SK-N-MC (cell line): ENCODE measurements at regions not wholly inside any gene's neighbourhood (a gene's known extent, or its start where the extent isn't known, plus 50 kb on each side); places are given as distances from the start of the nearest gene placed in this dataset.

ENCODE experiments used
- EZH2 ChIP-seq: fragments of 200-600 bp; sonication (generic); IDR thresholded peaks from one replicate; pipeline ENCODE4 v1.6.1; 2017; ENCODE audit warnings: antibody characterized with exemption
- POLR2AphosphoS5 ChIP-seq: IDR thresholded peaks from 2 replicates; pipeline ENCODE4 v1.6.1; 2012; ENCODE audit warnings: mild to moderate bottlenecking, low read depth, low read length, borderline replicate concordance

DNA sequence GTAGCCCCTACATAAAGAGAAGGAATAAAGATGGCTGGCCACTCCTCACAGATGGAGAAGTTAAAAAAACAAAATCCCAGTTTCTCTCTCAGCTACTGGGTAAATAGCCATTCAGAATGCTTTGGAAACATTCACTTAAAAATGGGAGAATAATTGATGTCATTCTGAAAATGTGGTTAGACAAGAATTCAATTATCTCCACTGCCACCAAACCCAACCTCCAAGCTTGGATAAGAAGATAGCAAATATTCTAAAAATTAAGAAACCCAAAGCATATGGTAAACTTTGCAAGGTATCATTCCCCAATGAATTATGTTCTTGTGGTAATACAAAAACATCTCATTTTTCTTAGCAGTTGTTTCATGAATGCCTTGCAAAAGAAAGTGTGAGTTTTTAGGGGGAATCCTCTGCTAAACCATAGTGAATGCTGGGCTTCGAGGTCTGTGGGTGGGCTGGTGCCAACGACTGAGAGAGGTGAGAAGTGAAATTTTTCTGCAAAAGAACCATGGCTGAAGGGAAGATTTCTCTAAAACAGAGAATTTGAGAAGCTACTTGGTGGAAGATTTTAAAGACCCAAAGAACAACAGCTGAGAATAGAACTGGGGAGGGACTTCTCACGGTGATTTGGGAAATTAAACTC is 497.9 kb upstream of the JARID2 start:
- TF ChIP-seq EZH2 (no peak), POLR2AphosphoS5 (no peak)
